Coronary artery (tissue), 2 donors: ENCODE measurements at regions not wholly inside any gene's neighbourhood (a gene's known extent, or its start where the extent isn't known, plus 50 kb on each side); places are given as distances from the start of the nearest gene placed in this dataset.

ENCODE experiments used
- DNase-seq: peaks from one replicate; pipeline ENCODE4 v3.0.0-alpha.2; 2017; ENCODE audit warnings: low spot score
- H3K27ac ChIP-seq, 2 donors: fragments of 200-600 bp; sonication (generic); one replicate each; pipeline ENCODE4 v1.5.1; 2016 to 2019
- H3K4me3 ChIP-seq: fragments of 200-600 bp; sonication (generic); 2 replicates; pipeline ENCODE4 v1.5.1; 2016; ENCODE audit warnings: mild to moderate bottlenecking, moderate library complexity
- TF ChIP-seq, protein P1 (sequence below): fragments of 200-600 bp; sonication (generic); IDR thresholded peaks from one replicate; pipeline ENCODE4 v1.5.1; 2019; ENCODE audit warnings: antibody characterized with exemption

DNA sequence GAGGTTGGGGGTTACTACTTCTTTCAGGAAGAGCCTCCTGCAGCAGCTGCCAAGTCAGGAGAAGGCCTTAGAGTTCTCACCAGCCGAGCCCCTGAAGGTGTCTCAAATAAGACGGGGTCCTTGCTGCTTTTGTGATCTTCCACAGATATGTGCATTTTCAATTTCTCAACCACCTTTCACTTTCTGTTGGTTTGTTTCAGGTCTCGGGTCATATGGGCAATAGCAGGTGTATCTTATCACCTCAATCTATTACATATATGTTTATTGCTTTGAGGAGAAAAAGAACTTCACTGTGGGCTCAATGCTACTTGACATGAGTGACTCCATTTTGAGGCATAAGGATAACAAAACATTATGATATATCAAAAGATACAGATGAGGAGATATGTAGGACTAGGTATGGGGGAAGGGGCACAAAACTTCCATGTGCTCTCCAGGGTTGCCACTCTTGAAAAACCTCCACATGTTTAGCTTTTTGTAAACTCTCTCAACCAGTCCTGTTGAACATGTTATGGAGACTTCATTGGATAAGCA is 1171.4 kb upstream of the ADGRL2 start:
- DNase-seq: no peak
- H3K4me3 ChIP-seq: no peak overlapping the region
- TF ChIP-seq, protein P1, sequence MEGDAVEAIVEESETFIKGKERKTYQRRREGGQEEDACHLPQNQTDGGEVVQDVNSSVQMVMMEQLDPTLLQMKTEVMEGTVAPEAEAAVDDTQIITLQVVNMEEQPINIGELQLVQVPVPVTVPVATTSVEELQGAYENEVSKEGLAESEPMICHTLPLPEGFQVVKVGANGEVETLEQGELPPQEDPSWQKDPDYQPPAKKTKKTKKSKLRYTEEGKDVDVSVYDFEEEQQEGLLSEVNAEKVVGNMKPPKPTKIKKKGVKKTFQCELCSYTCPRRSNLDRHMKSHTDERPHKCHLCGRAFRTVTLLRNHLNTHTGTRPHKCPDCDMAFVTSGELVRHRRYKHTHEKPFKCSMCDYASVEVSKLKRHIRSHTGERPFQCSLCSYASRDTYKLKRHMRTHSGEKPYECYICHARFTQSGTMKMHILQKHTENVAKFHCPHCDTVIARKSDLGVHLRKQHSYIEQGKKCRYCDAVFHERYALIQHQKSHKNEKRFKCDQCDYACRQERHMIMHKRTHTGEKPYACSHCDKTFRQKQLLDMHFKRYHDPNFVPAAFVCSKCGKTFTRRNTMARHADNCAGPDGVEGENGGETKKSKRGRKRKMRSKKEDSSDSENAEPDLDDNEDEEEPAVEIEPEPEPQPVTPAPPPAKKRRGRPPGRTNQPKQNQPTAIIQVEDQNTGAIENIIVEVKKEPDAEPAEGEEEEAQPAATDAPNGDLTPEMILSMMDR: no peak
- no peak overlapping the region for H3K27ac ChIP-seq

DNA sequence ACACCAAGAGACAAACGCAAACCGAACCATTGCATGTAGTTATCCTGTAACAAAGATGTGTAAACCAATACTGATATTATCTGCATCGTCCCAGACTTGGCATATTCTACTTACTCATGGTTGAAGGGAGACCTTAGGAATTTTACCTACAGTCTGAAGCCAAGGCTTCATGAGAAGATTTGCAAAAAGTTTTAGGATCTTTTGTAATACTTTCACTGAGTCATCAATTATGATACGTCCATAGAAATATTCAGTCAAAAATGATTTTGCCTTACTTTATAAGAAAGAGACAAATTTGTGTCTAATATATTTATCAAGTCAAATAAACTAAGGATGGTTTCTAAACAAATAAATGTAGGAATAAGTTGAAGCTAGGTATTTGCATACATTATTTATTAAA is 1176.1 kb upstream of the ADGRL2 start:
- no peak for DNase-seq
- Histone ChIP-seq H3K4me3 (no peak overlapping the region), H3K27ac (no peak overlapping the region)
- TF ChIP-seq, protein P1: no peak

DNA sequence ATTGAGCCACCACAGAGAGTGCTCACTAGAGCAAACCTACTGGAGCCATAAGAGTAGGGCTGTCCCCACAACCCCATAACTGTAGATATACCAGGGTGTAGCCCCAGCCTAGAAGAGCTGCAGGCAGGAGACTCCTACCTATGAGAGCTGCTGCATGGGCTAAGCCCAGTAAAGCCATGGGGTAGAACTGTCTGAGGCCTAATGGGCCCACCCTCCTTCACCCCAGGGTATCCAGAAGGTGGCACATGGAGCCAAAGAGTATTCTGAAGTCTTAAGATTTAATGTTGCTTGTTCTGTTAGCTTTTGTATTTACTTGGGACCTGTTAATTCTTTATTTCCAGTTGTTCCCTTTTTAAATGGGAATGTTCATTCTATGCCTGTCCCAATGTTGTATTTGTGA is 1193.7 kb upstream of the ADGRL2 start:
- Histone ChIP-seq H3K27ac (no peak overlapping the region), H3K4me3 (no peak overlapping the region)
- DNase-seq: no peak
- TF ChIP-seq, protein P1: no peak

GRCh38 chr1:80594013-80594412 is 1206.7 kb upstream of the ADGRL2 start:
- H3K4me3 ChIP-seq: no peak overlapping the region
- TF ChIP-seq, protein P1: no peak
- H3K27ac ChIP-seq: no peak overlapping the region
- DNase-seq: no peak

DNA sequence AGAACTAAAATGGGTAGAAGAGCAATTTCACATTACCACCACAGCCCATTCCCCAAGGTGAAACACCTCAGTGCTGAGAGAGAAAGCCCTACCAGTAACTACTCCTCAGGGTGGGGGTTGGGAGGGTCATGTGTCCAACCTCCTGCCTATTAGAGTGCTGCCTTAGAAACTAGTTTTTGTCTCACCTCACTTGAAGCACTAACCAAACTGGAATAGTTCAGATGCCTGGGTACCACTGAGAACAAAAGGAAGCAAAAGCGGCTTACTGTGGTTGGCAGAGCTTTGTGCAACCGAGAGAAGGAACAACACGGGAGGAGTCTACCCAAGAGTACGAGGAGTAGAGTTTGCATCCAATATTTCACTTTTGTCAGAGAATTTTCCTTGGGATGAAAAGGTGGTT is 1207.5 kb upstream of the ADGRL2 start:
- H3K27ac ChIP-seq: no peak overlapping the region
- TF ChIP-seq, protein P1: no peak
- no peak for DNase-seq
- H3K4me3 ChIP-seq: no peak overlapping the region

GRCh38 chr1:80582980-80583379 is 1217.8 kb upstream of the ADGRL2 start:
- no peak overlapping the region for H3K4me3 ChIP-seq
- TF ChIP-seq, protein P1: no peak
- H3K27ac ChIP-seq: no peak overlapping the region
- DNase-seq: no peak

GRCh38 chr1:80579055-80579454 is 1221.7 kb upstream of the ADGRL2 start:
- H3K27ac ChIP-seq: no peak overlapping the region
- DNase-seq: no peak
- TF ChIP-seq, protein P1: no peak
- no peak overlapping the region for H3K4me3 ChIP-seq
